Mesendoderm (in vitro differentiated cells): ENCODE measurements at regions not wholly inside any gene's neighbourhood (a gene's known extent, or its start where the extent isn't known, plus 50 kb on each side); places are given as distances from the start of the nearest gene placed in this dataset.

Experiments used
- DNase-seq: peaks from one replicate; pipeline ENCODE4 v3.0.0; 2013
- H2AK5ac ChIP-seq: 2 replicates; pipeline ENCODE4 v1.6.1; 2013; ENCODE audit warnings: low read length, inconsistent platforms
- H2BK120ac ChIP-seq: 2 replicates; pipeline ENCODE4 v1.6.1; 2013; ENCODE audit warnings: low read depth, mild to moderate bottlenecking, low read length, moderate library complexity, mixed read lengths
- H2BK15ac ChIP-seq: replicated peaks from 2 replicates; pipeline ENCODE4 v1.6.1; 2013; ENCODE audit warnings: low read depth, mild to moderate bottlenecking, moderate library complexity
- H2BK5ac ChIP-seq: 2 replicates; pipeline ENCODE4 v1.6.1; 2013; ENCODE audit warnings: low read length, inconsistent platforms
- H3K18ac ChIP-seq: 2 replicates; pipeline ENCODE4 v1.6.1; 2013; ENCODE audit warnings: mild to moderate bottlenecking, low read length, mixed read lengths
- H3K23ac ChIP-seq: one replicate; pipeline ENCODE4 v1.6.1; 2013; ENCODE audit warnings: low read length
- H3K27ac ChIP-seq: 2 replicates; pipeline ENCODE4 v1.5.1; 2013; ENCODE audit warnings: low read depth, mild to moderate bottlenecking, inconsistent platforms, low read length, moderate library complexity
- H3K27me3 ChIP-seq: 2 replicates; pipeline ENCODE4 v1.6.1; 2013; ENCODE audit warnings: low read length, control low read depth, mild to moderate bottlenecking, inconsistent platforms; ENCODE audit not compliant: insufficient read depth, poor library complexity
- H3K36me3 ChIP-seq: 2 replicates; pipeline ENCODE4 v1.6.1; 2013; ENCODE audit warnings: low read length, inconsistent platforms; ENCODE audit not compliant: control insufficient read depth, insufficient read depth
- H3K4ac ChIP-seq: one replicate; pipeline ENCODE4 v1.6.1; 2013; ENCODE audit warnings: low read depth, mild to moderate bottlenecking, low read length, moderate library complexity
- H3K4me1 ChIP-seq: 2 replicates; pipeline ENCODE4 v1.6.1; 2013; ENCODE audit warnings: low read depth, low read length, inconsistent platforms; ENCODE audit not compliant: control insufficient read depth
- H3K4me2 ChIP-seq: 2 replicates; pipeline ENCODE4 v1.6.1; 2013; ENCODE audit warnings: low read length
- H3K4me3 ChIP-seq: 2 replicates; pipeline ENCODE4 v1.5.1; 2013; ENCODE audit warnings: mild to moderate bottlenecking, low read length
- H3K56ac ChIP-seq: one replicate; pipeline ENCODE4 v1.6.1; 2013; ENCODE audit warnings: low read length
- H3K79me1 ChIP-seq: 2 replicates; pipeline ENCODE4 v1.6.1; 2013; ENCODE audit warnings: low read length, inconsistent platforms
- H3K79me2 ChIP-seq: 2 replicates; pipeline ENCODE4 v1.6.1; 2013; ENCODE audit warnings: mild to moderate bottlenecking, low read length; ENCODE audit not compliant: control insufficient read depth, insufficient read depth
- H3K9ac ChIP-seq: 2 replicates; pipeline ENCODE4 v1.6.1; 2013; ENCODE audit warnings: low read length, inconsistent platforms
- H4K5ac ChIP-seq: one replicate; pipeline ENCODE4 v1.6.1; 2013; ENCODE audit warnings: low read length
- H4K8ac ChIP-seq: one replicate; pipeline ENCODE4 v1.6.1; 2013; ENCODE audit warnings: low read depth, mild to moderate bottlenecking, control low read depth, low read length, moderate library complexity
- WGBS: extraction: QIAGEN DNeasy Blood & Tissue Kit; methylation state at CpG from one replicate; pipeline ENCODE4 v1.1.7; 2013; ENCODE audit warnings: low lambda C conversion rate, missing lambda C conversion rate; ENCODE audit not compliant: insufficient coverage; ENCODE audit errors: extremely low coverage; 5-methylcytosine and 5-hydroxymethylcytosine counted together

DNA sequence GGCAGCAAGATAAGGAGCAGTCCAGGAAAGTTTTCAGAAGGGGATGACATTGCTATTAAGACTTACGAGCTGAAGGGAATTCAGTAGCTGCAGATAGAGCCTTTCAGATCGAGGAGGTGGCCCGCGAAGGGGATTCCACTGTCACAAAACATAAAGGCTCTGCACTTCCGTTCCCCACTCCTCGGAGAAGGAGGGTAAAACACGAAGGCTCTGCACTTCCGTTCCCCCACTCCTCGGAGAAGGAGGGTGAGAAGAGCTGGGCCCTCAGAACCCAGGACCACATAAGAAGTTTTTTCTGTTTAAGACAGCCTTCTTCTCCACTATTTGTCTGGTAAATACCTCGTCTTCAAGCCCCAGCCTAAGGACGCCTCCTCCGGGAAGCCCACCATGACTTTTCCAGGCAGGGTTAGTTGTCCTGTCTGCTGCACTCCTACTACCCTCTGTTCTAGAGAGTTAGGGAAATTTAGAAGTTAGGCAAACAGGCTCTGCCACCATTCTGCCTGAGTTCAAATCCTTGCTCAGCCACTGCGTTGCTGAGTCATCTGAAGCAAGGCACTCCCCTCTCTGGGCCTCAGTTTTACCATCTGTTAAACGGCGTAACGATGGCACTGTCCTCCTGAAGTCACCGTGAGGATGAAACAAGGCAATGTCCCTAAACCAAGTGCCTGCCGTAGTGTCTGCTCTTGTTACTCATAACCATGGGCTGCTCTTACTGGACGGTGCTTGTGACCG, 134.1 kb upstream of the HES1 start:
- Histone ChIP-seq H2AK5ac (no peak overlapping the region), H3K56ac (no peak overlapping the region), H2BK5ac (no peak overlapping the region), H3K27ac (no peak overlapping the region), H3K4me3 (no peak overlapping the region), H4K8ac (no peak overlapping the region), H3K79me2 (no peaks in the 10 kb centered on the region), H3K79me1 (no peaks in the 10 kb centered on the region), H3K23ac (no peak overlapping the region), H3K36me3 (no peaks in the 10 kb centered on the region), H4K5ac (no peak overlapping the region), H3K27me3 (no peaks in the 10 kb centered on the region), H3K4me2 (no peak overlapping the region), H3K4me1 (peaks cover 11% of the 10 kb centered on the region), H3K18ac (peak overlapping the region; percentile 16), H2BK15ac (no peak overlapping the region), H3K9ac (no peak overlapping the region), H2BK120ac (no peak overlapping the region), H3K4ac (no peak overlapping the region)
- WGBS: no CpG with 5 or more reads among the region's 20 CpGs
- DNase-seq: no peak

DNA sequence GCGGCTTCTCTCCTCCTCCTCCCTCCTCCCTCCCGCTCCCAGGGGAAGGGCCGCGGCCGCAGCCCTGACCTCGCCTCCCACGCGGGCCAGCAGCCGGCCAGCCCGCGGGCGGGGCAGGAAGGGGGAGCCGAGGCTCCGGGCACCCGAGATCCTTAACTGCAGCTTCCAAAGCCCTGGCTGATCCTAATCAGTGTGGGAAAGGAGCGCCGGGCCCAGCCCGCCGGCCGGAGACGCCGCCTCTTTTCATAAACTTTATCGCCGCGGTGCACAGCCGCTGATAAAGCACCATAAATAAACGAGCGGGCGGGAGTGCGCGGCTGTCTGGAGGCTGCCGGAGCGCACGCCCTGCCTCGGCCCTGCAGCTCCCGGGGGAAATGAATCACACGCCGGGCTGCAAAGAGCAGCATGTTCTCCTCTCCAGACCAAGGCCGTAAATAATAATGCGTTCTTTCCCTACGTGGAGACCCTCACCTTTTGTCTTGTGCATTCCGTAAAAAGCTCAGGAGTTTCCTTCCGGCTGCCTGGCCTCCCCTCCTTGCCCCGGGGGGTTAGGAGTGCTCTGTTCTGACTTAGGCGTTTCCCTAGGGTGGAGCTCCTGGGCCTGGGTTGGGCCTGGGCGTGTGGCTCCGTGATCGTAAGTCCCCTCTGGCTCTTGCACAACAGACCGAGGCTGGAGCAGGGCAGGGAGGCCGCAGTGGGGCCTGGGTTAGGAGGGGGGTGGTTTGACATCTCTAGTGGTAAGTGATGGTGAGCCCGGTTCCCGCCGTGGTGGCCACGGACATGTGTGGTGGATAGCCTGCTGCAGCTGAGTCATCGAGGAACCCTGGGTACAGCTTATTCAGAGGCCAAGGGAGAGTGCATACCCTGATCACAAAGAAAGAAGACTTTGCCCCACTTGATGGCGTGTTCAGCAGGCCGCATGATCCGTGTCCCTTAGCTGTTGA, 132.6 kb upstream of the HES1 start:
- Histone ChIP-seq H3K79me1 (no peaks in the 10 kb centered on the region), H3K23ac (no peak overlapping the region), H2BK15ac (no peak overlapping the region), H3K4me1 (peaks cover 9% of the 10 kb centered on the region), H3K9ac (peak overlapping the region; percentile 67), H3K56ac (peak overlapping the region; percentile 85), H4K5ac (no peak overlapping the region), H2BK120ac (peak overlapping the region; percentile 62), H3K36me3 (no peaks in the 10 kb centered on the region), H4K8ac (no peak overlapping the region), H2AK5ac (no peak overlapping the region), H3K79me2 (no peaks in the 10 kb centered on the region), H3K4me2 (peak overlapping the region; percentile 1), H3K27ac (peak overlapping the region; percentile 1), H3K4me3 (no peak overlapping the region), H3K27me3 (no peaks in the 10 kb centered on the region), H3K4ac (peak overlapping the region; percentile 93), H2BK5ac (peak overlapping the region; percentile 17), H3K18ac (peak overlapping the region; percentile 96)
- no CpG with 5 or more reads among the region's 58 CpGs for WGBS
- peak; percentile 89 for DNase-seq

DNA sequence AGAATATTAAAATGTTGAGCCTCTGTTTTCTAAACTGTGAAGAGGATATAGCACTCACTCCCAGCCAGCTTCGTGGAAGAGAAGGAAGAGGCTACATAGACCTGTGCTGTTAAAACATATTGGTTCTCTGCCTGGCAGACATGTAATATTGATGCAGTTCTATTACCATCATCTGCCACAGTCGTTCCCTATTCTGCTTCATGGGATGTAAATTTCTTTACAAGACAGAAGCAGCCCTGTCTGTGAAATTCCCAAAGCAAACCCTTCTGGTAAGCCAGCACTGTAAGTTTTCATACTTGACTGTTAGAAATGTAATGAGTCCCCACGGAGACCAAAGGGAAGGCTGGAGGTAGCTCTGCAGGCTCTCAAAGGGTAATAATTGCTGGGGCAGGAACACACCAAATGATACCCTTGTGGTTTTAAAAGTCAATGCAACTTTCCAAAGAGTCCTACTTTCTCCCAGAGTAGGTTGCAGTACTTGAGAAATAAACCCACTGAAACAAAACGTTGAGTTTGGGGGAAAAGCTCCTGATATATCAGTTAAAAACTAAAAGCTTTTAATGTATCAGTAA, 129.9 kb upstream of the HES1 start:
- WGBS: no CpG with 5 or more reads among the region's 4 CpGs
- Histone ChIP-seq H2AK5ac (no peak overlapping the region), H3K79me1 (no peaks in the 10 kb centered on the region), H3K9ac (no peak overlapping the region), H2BK120ac (no peak overlapping the region), H3K4ac (no peak overlapping the region), H3K4me2 (no peak overlapping the region), H3K79me2 (no peaks in the 10 kb centered on the region), H2BK15ac (no peak overlapping the region), H3K27me3 (no peaks in the 10 kb centered on the region), H2BK5ac (no peak overlapping the region), H3K4me3 (no peak overlapping the region), H3K27ac (no peak overlapping the region), H3K56ac (no peak overlapping the region), H3K36me3 (no peaks in the 10 kb centered on the region), H3K18ac (peak overlapping the region; percentile 32), H3K4me1 (peaks cover 9% of the 10 kb centered on the region), H4K8ac (no peak overlapping the region), H4K5ac (no peak overlapping the region), H3K23ac (no peak overlapping the region)
- peak; percentile 51 for DNase-seq

DNA sequence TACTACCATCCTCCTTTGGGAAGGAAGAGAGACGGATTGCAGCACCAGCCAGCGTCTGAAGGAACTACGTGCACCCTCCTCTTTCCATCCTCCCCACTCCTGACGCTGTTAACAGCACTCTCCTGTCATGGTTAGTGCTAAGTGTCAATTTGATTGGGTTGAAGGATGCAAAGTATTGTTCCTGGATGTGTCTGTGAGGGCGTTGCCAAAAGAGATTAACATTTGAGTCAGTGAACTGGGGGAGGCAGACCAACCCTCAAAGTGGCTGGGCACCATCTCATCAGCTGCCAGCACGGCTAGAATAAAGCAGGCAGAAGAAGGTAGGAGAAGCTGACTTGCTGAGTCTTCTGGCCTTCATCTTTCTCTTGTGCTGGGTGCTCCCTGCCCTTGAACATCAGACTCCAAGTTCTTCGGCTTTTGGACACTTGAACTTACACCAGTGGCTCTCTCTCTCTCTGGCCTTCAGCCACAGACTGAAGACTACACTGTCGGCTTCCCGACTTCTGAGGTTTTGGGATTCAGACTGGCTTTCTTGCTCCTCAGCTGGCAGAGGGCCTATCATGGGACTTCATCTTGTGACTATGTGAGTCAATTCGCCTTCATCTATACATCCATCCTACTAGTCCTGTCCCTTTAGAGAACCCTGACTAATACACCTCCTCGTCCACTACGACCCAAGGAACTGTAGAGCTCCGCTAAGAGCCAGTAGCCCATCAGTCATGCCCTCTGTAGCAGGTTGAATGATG, 128.2 kb upstream of the HES1 start:
- Histone ChIP-seq H2BK120ac (no peak overlapping the region), H3K36me3 (no peaks in the 10 kb centered on the region), H3K56ac (no peak overlapping the region), H3K4me1 (peaks cover 9% of the 10 kb centered on the region), H3K4ac (no peak overlapping the region), H3K27ac (no peak overlapping the region), H3K4me2 (no peak overlapping the region), H3K27me3 (no peaks in the 10 kb centered on the region), H3K4me3 (no peak overlapping the region), H4K8ac (no peak overlapping the region), H3K79me2 (no peaks in the 10 kb centered on the region), H2AK5ac (no peak overlapping the region), H2BK15ac (no peak overlapping the region), H4K5ac (no peak overlapping the region), H2BK5ac (no peak overlapping the region), H3K18ac (no peak overlapping the region), H3K79me1 (no peaks in the 10 kb centered on the region), H3K23ac (no peak overlapping the region), H3K9ac (no peak overlapping the region)
- DNase-seq: no peak
- no CpG with 5 or more reads among the region's 13 CpGs for WGBS

DNA sequence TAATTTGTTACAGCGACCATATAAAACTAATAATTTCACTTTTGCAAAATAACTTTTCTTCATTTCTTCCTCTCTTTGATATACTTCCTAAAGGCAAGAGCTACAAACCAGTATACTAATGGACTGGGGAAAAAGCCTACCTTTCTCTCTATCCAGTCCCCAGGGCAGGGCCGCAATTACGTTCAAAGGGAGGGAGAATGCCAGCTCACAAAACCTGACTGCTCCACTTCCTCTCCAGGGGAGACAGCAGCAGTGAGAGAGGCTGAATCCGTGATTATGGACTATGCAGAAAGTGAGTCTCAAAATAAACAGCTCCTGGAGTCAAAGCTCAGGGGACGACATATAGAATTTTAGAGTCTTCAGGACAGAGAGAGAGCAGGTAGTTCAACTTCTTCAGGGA, 126.9 kb upstream of the HES1 start:
- Histone ChIP-seq H4K8ac (no peak overlapping the region), H2BK5ac (no peak overlapping the region), H3K56ac (no peak overlapping the region), H3K36me3 (no peaks in the 10 kb centered on the region), H2BK120ac (no peak overlapping the region), H3K23ac (no peak overlapping the region), H3K4me2 (no peak overlapping the region), H3K4me1 (peaks cover 5% of the 10 kb centered on the region), H3K79me1 (no peaks in the 10 kb centered on the region), H2BK15ac (no peak overlapping the region), H3K4me3 (no peak overlapping the region), H3K27ac (no peak overlapping the region), H3K27me3 (no peaks in the 10 kb centered on the region), H3K79me2 (no peaks in the 10 kb centered on the region), H2AK5ac (no peak overlapping the region), H3K18ac (no peak overlapping the region), H3K9ac (peak overlapping the region; percentile 8), H3K4ac (no peak overlapping the region), H4K5ac (no peak overlapping the region)
- no CpG with 5 or more reads among the region's 5 CpGs for WGBS
- peak; percentile 46 for DNase-seq
